ENCODE measurements at regions not wholly inside any gene's neighbourhood (a gene's known extent, or its start where the extent isn't known, plus 50 kb on each side); places are given as distances from the start of the nearest gene placed in this dataset.

DNA sequence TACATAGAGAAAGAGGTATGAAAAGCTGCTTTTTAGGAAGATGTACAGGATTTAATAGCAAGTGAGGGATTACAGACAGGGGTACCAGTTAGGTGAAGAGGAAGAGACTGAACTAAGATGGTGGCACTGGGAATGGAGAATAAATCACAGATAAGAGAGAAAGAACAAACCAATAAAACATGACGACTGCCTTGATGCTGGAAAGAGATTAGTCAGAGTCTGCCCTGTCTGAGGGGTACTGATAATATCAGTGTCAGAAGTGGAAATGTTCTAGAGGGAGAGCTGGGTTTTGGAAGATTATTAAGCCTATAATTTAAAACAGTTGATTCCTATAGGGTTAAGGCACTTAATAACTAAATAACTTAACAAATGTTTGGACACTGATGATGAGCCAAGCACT, 77.7 kb downstream of the NR2F1 start:
- Histone ChIP-seq H3K4me2 (no peak overlapping the region), H3K9me3 (no peaks in the 10 kb centered on the region), H3K9ac (no peak overlapping the region), H3K36me3 (replicated peaks in 1 of 2; ENCODE audit: control insufficient read depth in 1 of 2, insufficient read depth in 2 of 2, low read length in 1 of 2) (no peaks in the 10 kb centered on the region), H3K4me1 (ENCODE audit: control insufficient read depth in 1 of 2, insufficient read depth in 2 of 2, low read depth in 1 of 2, low read length in 1 of 2) (peaks cover 0 to 5% of the 10 kb centered on the region in 2 experiments; a peak in 2 of 4 replicates), H3F3A (replicated peaks; ENCODE audit: insufficient read depth) (no peaks in the 10 kb centered on the region), H3K27ac (ENCODE audit: low read depth in 2 of 2, low read length in 1 of 2) (no peak overlapping the region), H3K79me2 (ENCODE audit: insufficient read depth) (no peaks in the 10 kb centered on the region), H3K9me2 (no peaks in the 10 kb centered on the region), H3K4me3 (ENCODE audit: low read depth in 2 of 2, low read length in 1 of 2) (no peak overlapping the region), H4K20me1 (ENCODE audit: insufficient read depth) (no peaks in the 10 kb centered on the region), H2AFZ (ENCODE audit: low read depth) (no peak overlapping the region), H3K27me3 (ENCODE audit: insufficient read depth) (no peaks in the 10 kb centered on the region)
- POLR2A ChIA-PET = no interaction called here
- TF ChIP-seq ELF1 (IDR thresholded peaks at IDR 0.05) (no peak), GATA2 (CRISPR knock-in tag; IDR thresholded peaks at IDR 0.05) (peak; percentile 42; the same call in 1 of the 2 replicates)
- CTCF ChIA-PET = interaction anchor here (1.9 kb wide), 1 partner anchor 141 kb away, joined by 8 read pairs; no protein-coding TSS in a partner anchor
- 28% methylated on average over 1 of the region's 1 CpG for WGBS (ENCODE audit: low lambda C conversion rate)
- no peak for DNase-seq

DNA sequence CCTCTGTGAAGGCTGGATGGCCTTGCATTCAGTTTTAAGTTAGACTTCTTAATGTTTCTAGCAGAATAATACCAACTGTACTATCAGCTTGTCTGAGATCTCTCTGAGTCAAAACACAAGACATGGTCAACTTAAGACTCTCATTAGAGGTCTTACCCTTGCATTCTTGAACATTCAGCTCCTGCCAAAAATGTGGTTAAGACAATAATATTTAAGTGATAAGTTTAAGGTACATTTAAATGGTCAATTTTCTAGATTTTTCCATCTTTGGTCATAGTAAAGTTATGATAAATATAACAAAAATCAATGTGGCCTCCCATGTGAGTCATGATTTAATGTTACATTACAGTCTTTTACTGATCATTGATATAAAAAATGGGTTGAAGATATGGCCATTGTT, 75.0 kb downstream of the NR2F1 start:
- Histone ChIP-seq H3K4me3 (ENCODE audit: low read depth in 2 of 2, low read length in 1 of 2) (no peak overlapping the region), H3K4me2 (no peak overlapping the region), H3K9me3 (no peaks in the 10 kb centered on the region), H4K20me1 (ENCODE audit: insufficient read depth) (no peaks in the 10 kb centered on the region), H3K27ac (ENCODE audit: low read depth in 2 of 2, low read length in 1 of 2) (no peak overlapping the region), H3K36me3 (replicated peaks in 1 of 2; ENCODE audit: control insufficient read depth in 1 of 2, insufficient read depth in 2 of 2, low read length in 1 of 2) (no peaks in the 10 kb centered on the region), H3K9ac (no peak overlapping the region), H3K79me2 (ENCODE audit: insufficient read depth) (no peaks in the 10 kb centered on the region), H3K9me2 (no peaks in the 10 kb centered on the region), H3K4me1 (ENCODE audit: control insufficient read depth in 1 of 2, insufficient read depth in 2 of 2, low read depth in 1 of 2, low read length in 1 of 2) (no peaks in the 10 kb centered on the region; a peak in 2 of 4 replicates), H3K27me3 (ENCODE audit: insufficient read depth) (no peaks in the 10 kb centered on the region), H2AFZ (ENCODE audit: low read depth) (no peak overlapping the region), H3F3A (replicated peaks; ENCODE audit: insufficient read depth) (no peaks in the 10 kb centered on the region)
- ChIA-PET POLR2A (no interaction called here), CTCF (interaction anchor here (0.6 to 1.1 kb wide), 2 partner anchors 46 to 142 kb away, joined by 3 to 4 read pairs; no protein-coding TSS in a partner anchor)
- no peak for DNase-seq
- TF ChIP-seq RAD21 (IDR thresholded peaks at IDR 0.05; ENCODE audit: low read length) (no peak), NFIC (IDR thresholded peaks at IDR 0.05; ENCODE audit: borderline replicate concordance) (0 out of 2 replicates have a peak, but pooled peaks have one; percentile 6)
- TF ChIP-seq, protein P1, sequence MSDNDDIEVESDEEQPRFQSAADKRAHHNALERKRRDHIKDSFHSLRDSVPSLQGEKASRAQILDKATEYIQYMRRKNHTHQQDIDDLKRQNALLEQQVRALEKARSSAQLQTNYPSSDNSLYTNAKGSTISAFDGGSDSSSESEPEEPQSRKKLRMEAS (IDR thresholded peaks at IDR 0.05; ENCODE audit: low read depth) = no peak

DNA sequence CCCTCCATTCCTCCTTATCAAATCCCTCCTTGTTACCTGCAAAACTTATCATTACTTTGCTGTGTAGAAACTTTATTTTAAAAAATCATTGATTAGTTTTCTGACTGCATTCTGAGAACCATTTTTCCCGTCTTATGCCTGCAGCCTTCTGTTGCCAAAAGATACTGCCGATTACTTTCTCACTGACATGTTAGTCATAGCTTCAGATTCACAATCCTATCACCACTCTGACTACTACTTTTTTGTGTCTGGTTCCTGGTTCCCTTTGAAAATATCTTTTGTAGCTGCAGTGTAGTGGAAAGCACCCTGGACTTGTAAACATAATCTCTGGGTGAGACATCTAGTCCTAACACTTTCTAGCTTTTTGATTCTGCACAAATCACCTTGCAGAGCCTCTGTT, 71.7 kb downstream of the NR2F1 start:
- Histone ChIP-seq H3K9me3 (no peaks in the 10 kb centered on the region; the same call in 1 of the 2 replicates), H3F3A (replicated peaks; ENCODE audit: insufficient read depth) (no peaks in the 10 kb centered on the region), H3K27me3 (ENCODE audit: insufficient read depth) (no peaks in the 10 kb centered on the region), H3K4me2 (no peak overlapping the region), H3K9ac (no peak overlapping the region), H2AFZ (ENCODE audit: low read depth) (no peak overlapping the region), H3K79me2 (ENCODE audit: insufficient read depth) (no peaks in the 10 kb centered on the region), H3K27ac (ENCODE audit: low read depth in 2 of 2, low read length in 1 of 2) (no peak overlapping the region), H3K9me2 (no peaks in the 10 kb centered on the region), H3K4me1 (ENCODE audit: control insufficient read depth in 1 of 2, insufficient read depth in 2 of 2, low read depth in 1 of 2, low read length in 1 of 2) (no peaks in the 10 kb centered on the region; a peak in 2 of 4 replicates), H4K20me1 (ENCODE audit: insufficient read depth) (no peaks in the 10 kb centered on the region), H3K4me3 (ENCODE audit: low read depth in 2 of 2, low read length in 1 of 2) (no peak overlapping the region), H3K36me3 (replicated peaks in 1 of 2; ENCODE audit: control insufficient read depth in 1 of 2, insufficient read depth in 2 of 2, low read length in 1 of 2) (peaks cover 0 to 5% of the 10 kb centered on the region in 2 experiments)
- ChIA-PET CTCF (no interaction called here), POLR2A (no interaction called here)
- TF ChIP-seq, protein P2, sequence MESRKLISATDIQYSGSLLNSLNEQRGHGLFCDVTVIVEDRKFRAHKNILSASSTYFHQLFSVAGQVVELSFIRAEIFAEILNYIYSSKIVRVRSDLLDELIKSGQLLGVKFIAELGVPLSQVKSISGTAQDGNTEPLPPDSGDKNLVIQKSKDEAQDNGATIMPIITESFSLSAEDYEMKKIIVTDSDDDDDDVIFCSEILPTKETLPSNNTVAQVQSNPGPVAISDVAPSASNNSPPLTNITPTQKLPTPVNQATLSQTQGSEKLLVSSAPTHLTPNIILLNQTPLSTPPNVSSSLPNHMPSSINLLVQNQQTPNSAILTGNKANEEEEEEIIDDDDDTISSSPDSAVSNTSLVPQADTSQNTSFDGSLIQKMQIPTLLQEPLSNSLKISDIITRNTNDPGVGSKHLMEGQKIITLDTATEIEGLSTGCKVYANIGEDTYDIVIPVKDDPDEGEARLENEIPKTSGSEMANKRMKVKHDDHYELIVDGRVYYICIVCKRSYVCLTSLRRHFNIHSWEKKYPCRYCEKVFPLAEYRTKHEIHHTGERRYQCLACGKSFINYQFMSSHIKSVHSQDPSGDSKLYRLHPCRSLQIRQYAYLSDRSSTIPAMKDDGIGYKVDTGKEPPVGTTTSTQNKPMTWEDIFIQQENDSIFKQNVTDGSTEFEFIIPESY (IDR thresholded peaks at IDR 0.05; ENCODE audit: borderline replicate concordance, low read depth) = no peak
- TF ChIP-seq ELF1 (IDR thresholded peaks at IDR 0.05) = no peak
- no peak for TF ChIP-seq NFIC (IDR thresholded peaks at IDR 0.05; ENCODE audit: borderline replicate concordance)
- TF ChIP-seq TAF1 (IDR thresholded peaks at IDR 0.05; ENCODE audit: borderline replicate concordance, low read depth, low read length) = no peak
- no peak for TF ChIP-seq USF2 (IDR thresholded peaks at IDR 0.05; ENCODE audit: borderline replicate concordance, low read depth, low read length)
- no peak for TF ChIP-seq SIN3A (IDR thresholded peaks at IDR 0.05; ENCODE audit: borderline replicate concordance, low read depth, low read length)
- no peak for TF ChIP-seq EP300 (IDR thresholded peaks at IDR 0.05; ENCODE audit: borderline replicate concordance in 1 of 2, low read depth in 1 of 2, low read length in 1 of 2)
- no peak for TF ChIP-seq RAD21 (IDR thresholded peaks at IDR 0.05; ENCODE audit: low read length)
- TF ChIP-seq PBX3 (IDR thresholded peaks at IDR 0.05) = no peak
- no peak for TF ChIP-seq SMC3 (IDR thresholded peaks at IDR 0.05; ENCODE audit: low read depth, low read length)
- TF ChIP-seq TEAD4 (IDR thresholded peaks at IDR 0.05; ENCODE audit: borderline replicate concordance, insufficient read depth) = no peak
- no peak for DNase-seq
- WGBS (ENCODE audit: low lambda C conversion rate) = 88% methylated on average over 2 of the region's 2 CpGs
